GM20000 (cell line): ENCODE measurements at regions not wholly inside any gene's neighbourhood (a gene's known extent, or its start where the extent isn't known, plus 50 kb on each side); places are given as distances from the start of the nearest gene placed in this dataset.
A peak's percentile ranks its signal among the peaks of the same experiment; 100 is the strongest.

Experiments used
- DNase-seq: peaks from one replicate; pipeline ENCODE4 v3.0.0; 2012; ENCODE audit warnings: low spot score
- CTCF ChIP-seq: IDR thresholded peaks from 2 replicates; pipeline ENCODE4 v1.5.1; 2012; ENCODE audit warnings: mild to moderate bottlenecking, control low read depth; ENCODE audit errors: extremely low read depth, missing control alignments

GRCh38 chr2:138428710-138429440, 72.7 kb upstream of the SPOPL start:
- TF ChIP-seq CTCF, result no peak
- DNase-seq, result no peak

GRCh38 chr2:138430181-138430580, 71.4 kb upstream of the SPOPL start:
- TF ChIP-seq CTCF, result no peak
- no peak for DNase-seq

- DNase-seq, result peak; percentile 13
- TF ChIP-seq CTCF, result no peak
Observed at GRCh38 chr2:138432971-138433370, 68.6 kb upstream of the SPOPL start.

GRCh38 chr2:138433995-138434951, 67.3 kb upstream of the SPOPL start:
- no peak for TF ChIP-seq CTCF
- no peak for DNase-seq

- TF ChIP-seq CTCF, result no peak
- no peak for DNase-seq
Observed at GRCh38 chr2:138435701-138436100, 65.9 kb upstream of the SPOPL start.

- DNase-seq, result no peak
- TF ChIP-seq CTCF, result no peak
Observed at GRCh38 chr2:138439733-138440132, 61.8 kb upstream of the SPOPL start.

- no peak for DNase-seq
- no peak for TF ChIP-seq CTCF
Observed at GRCh38 chr2:138440759-138441158, 60.8 kb upstream of the SPOPL start.
